ENCODE measurements at regions not wholly inside any gene's neighbourhood (a gene's known extent, or its start where the extent isn't known, plus 50 kb on each side); places are given as distances from the start of the nearest gene placed in this dataset.

GRCh38 chr2:14982790-14983189 is 350.3 kb downstream of the LRATD1 start:
- intact Hi-C loops (cut with DNase I), result no loop called here
- Histone ChIP-seq H3K4me1 (no peaks in the 10 kb centered on the region), H3K36me3 (no peaks in the 10 kb centered on the region), H3K27ac (no peak overlapping the region), H3K27me3 (no peaks in the 10 kb centered on the region), H3K4me3 (replicated peaks in 1 of 3) (no peak overlapping the region), H3K9me3 (no peaks in the 10 kb centered on the region)
- no peak for DNase-seq
- WGBS, 2 donors, result 74 to 85% methylated on average over 4 of the region's 4 CpGs
- TF ChIP-seq POLR2A (IDR thresholded peaks at IDR 0.05), result no peak
- TF ChIP-seq CTCF (IDR thresholded peaks at IDR 0.05), result no peak

- H3K27me3 ChIP-seq, result no peaks in the 10 kb centered on the region
- H3K4me1 ChIP-seq, result no peaks in the 10 kb centered on the region
- DNase-seq, result no peak
- no peak overlapping the region for H3K27ac ChIP-seq
- TF ChIP-seq CTCF (IDR thresholded peaks at IDR 0.05) (no peak), POLR2A (IDR thresholded peaks at IDR 0.05) (no peak)
- H3K36me3 ChIP-seq, result no peaks in the 10 kb centered on the region
- no peak overlapping the region for H3K4me3 ChIP-seq (replicated peaks in 1 of 3)
- H3K9me3 ChIP-seq, result no peaks in the 10 kb centered on the region
- intact Hi-C loops (cut with DNase I), result no loop called here
These were observed 356.1 kb downstream of the LRATD1 start for GRCh38 chr2:14988600-14988999.

- Histone ChIP-seq H3K4me1 (no peaks in the 10 kb centered on the region), H3K27me3 (no peaks in the 10 kb centered on the region), H3K36me3 (no peaks in the 10 kb centered on the region), H3K9me3 (no peaks in the 10 kb centered on the region), H3K27ac (no peak overlapping the region), H3K4me3 (replicated peaks in 1 of 3) (no peak overlapping the region)
- no peak for TF ChIP-seq POLR2A (IDR thresholded peaks at IDR 0.05)
- TF ChIP-seq CTCF (IDR thresholded peaks at IDR 0.05), result no peak
- intact Hi-C loops (cut with DNase I), result no loop called here
- no peak for DNase-seq
- WGBS, 2 donors, result 82 to 87% methylated on average over 4 of the region's 4 CpGs
These were observed 359.2 kb downstream of the LRATD1 start for GRCh38 chr2:14991723-14992122.

GRCh38 chr2:14994721-14995120 is 362.2 kb downstream of the LRATD1 start:
- no peak for DNase-seq
- no peak overlapping the region for H3K4me3 ChIP-seq (replicated peaks in 1 of 3)
- H3K36me3 ChIP-seq, result no peaks in the 10 kb centered on the region
- H3K27me3 ChIP-seq, result no peaks in the 10 kb centered on the region
- no peaks in the 10 kb centered on the region for H3K4me1 ChIP-seq
- WGBS, 2 donors, result 89 to 90% methylated on average over 4 of the region's 4 CpGs
- H3K27ac ChIP-seq, result no peak overlapping the region
- TF ChIP-seq POLR2A (IDR thresholded peaks at IDR 0.05), result no peak
- no peak for TF ChIP-seq CTCF (IDR thresholded peaks at IDR 0.05)
- intact Hi-C loops (cut with DNase I), result no loop called here
- H3K9me3 ChIP-seq, result no peaks in the 10 kb centered on the region

- Histone ChIP-seq H3K36me3 (no peaks in the 10 kb centered on the region), H3K4me1 (no peaks in the 10 kb centered on the region), H3K27me3 (no peaks in the 10 kb centered on the region), H3K27ac (no peak overlapping the region), H3K4me3 (replicated peaks in 1 of 3) (no peak overlapping the region), H3K9me3 (no peaks in the 10 kb centered on the region)
- no peak for TF ChIP-seq POLR2A (IDR thresholded peaks at IDR 0.05)
- TF ChIP-seq CTCF (IDR thresholded peaks at IDR 0.05), result no peak
- intact Hi-C loops (cut with DNase I), result no loop called here
- WGBS, 2 donors, result 83 to 88% methylated on average over 8 of the region's 8 CpGs
- DNase-seq, result no peak
These were observed 364.0 kb downstream of the LRATD1 start for GRCh38 chr2:14996351-14997014.
